HG03025 (cell line): ENCODE measurements at regions not wholly inside any gene's neighbourhood (a gene's known extent, or its start where the extent isn't known, plus 50 kb on each side); places are given as distances from the start of the nearest gene placed in this dataset.
"Not testable (repeated sequence)": the region's sequence is repeated elsewhere in the genome, so short reads cannot be mapped to it uniquely, and the experiment has no call there.

Experiments
- ATAC-seq: cut with Tn5 transposase; IDR thresholded peaks from one replicate; pipeline ENCODE4 v1.9.1; 2021; ENCODE audit warnings: mild to moderate bottlenecking, moderate library complexity; ENCODE audit not compliant: unreplicated experiment, low FRiP score

DNA sequence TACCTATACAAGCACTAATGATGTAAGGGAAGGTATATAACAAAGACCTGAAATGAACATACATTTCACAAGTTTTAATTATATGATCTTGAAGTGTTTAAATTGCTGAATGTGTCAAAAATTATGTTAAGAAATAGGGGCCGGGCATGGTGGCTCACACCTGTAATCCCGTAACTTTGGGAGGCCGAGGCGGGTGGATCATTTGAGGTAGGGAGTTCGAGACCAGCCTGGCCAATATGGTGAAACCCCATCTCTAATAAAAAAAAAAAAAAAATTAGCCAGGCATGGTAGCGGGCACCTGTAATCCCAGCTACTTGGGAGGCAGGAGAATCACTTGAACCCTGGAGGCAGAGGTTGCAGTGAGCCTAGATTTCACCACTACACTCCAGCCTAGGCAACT lies 537.4 kb upstream of the STEAP1 start:
- ATAC-seq, result not testable (repeated sequence)

DNA sequence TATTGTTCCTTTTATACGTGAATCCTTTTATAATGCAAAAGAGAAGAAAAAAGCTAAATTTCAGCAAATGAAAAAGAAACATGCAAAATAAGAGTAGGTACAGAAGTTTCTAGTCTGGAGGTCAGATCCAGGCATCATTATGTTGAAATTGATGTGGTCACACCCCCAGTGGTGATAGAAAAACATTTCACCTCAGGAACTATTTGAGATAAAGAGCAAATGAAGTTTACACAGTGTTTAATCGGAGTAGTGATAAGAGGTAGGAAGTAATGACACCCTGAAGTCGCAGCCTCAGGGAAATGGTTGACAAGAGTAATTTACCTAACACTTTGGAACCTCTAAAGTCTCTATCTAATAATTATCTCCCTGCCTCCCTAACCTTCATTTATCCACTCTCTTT lies 536.0 kb upstream of the STEAP1 start:
- no peak for ATAC-seq

DNA sequence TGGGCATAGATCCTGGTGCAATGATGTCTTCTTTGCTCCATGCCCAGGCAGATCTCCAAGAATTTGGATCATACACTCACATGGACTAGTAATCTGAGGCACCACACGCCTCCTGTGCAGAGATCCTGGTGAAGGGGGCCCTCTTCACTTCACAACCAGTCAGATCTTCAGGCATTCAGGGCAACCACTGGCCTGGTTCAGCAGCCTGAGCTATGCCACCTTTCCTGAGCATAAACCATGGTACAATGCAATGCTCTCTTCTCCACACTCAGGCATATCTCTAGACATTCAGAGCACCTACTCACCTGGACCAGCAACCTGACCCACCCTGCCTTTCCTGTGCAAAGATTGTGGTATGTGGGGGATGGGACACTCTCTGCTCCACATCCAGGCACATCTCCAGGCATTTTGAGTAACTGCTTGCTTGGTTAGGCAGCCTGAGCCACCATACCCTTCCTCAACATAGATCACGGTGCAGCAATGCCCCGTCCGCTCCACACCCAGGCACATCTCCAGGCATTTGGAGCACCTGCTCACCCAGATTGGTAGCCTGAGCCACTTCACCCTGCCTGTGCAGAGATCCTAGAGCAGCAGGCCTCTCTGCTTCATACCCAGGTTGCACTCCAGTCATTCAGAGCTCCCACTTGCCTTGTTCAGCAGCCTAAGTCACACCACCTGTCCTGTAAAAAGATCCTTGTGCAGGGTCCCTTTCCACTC lies 532.2 kb upstream of the STEAP1 start:
- no peak for ATAC-seq

- peak; percentile 96 for ATAC-seq
Observed at GRCh38 chr7:89623018-89623672, 531.1 kb upstream of the STEAP1 start.

- ATAC-seq, result not testable (repeated sequence)
Observed at GRCh38 chr7:89624155-89624554, 530.1 kb upstream of the STEAP1 start.

GRCh38 chr7:89648509-89648908 lies 505.8 kb upstream of the STEAP1 start:
- ATAC-seq, result no peak

DNA sequence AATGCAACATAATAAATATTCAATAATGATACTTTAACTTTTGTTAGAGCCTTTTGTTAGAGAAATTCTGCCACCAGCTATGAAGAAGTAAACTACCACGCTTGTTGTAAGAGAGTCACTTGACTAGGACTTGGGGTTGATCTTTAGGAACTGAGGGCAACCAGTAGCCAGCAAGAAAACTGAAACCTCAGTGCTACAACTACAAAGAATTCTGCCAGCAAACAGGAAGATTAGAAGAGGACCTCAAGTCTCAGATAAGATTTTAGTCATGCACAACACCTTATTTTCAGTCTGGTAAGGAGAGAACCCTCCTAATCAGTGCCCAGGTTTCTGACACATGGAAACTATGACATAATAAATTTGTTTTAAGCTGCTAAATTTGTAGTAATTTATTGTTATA lies 498.3 kb upstream of the STEAP1 start:
- ATAC-seq, result no peak

- no peak for ATAC-seq
Observed at GRCh38 chr7:89661876-89662275, 492.4 kb upstream of the STEAP1 start.

DNA sequence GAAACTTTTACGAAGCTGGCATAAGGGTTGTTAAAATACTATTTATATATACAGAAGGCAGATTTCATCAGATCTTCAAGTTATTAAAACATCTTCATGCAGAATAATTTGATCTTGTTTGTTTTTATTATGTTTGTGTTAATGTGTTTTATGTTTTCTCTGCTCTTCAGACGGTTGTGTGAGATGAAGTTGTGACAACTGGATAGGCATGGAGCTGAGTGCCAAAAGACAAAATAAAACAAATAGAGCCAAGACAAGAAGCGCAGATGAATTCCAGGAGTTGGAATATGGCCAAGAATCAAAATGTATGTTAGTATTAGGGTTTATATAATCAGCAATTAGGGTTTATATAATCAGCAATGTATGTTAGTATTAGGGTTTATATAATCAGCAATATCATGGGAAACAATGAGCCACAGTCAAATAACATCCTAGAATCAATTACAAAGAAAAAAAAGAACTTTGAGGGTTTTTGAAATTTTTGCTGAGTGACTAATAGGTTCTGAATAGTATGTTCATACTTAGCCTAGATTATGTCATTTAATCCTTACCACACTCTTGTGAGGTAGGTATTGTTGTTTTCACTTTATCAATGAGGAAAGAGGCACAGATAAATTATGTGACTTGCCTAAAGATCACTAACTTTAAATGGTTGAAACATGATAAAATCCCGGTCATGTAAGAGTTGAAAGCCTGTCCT lies 488.0 kb upstream of the STEAP1 start:
- ATAC-seq, result no peak

GRCh38 chr7:89680161-89680560 lies 474.1 kb upstream of the STEAP1 start:
- no peak for ATAC-seq

DNA sequence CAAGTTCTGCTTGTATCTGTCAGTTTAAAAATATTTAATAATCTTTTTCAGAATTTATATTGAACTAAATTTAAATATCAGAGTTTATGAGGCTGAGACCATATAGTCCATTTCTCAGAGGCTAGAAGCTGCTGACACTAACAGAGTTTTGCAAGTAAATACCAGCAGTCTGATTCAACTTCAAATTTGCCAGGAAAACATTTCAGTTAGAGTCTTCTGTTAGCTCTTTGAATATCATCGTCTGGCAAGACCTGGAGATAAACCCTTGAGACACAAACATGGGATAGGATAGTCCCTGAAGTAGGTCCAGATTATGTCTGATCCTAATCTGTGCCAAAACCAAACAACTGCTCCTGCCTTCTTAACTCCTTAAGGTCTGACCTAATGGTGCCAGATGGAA lies 472.8 kb upstream of the STEAP1 start:
- no peak for ATAC-seq

DNA sequence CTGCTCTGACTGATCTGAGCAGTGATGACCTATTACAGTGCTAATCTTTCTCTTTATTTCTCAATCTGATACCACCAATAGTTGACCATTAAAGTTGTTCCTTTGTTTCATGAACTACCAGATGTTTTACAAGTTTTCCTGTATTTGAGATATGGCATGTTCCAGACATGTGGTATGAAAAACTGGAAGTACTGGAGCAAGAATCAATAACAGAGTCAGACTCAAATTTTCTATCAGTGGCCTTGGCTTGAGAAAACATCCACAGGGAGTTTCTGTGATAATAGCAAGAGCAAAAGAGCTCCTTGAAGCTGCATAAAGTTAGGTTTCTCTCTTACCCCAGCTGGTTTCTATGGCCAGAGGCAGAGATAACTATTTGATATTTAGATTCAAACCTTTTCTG lies 469.0 kb upstream of the STEAP1 start:
- no peak for ATAC-seq

- ATAC-seq, result no peak
Observed at GRCh38 chr7:89687211-89687610, 467.1 kb upstream of the STEAP1 start.

DNA sequence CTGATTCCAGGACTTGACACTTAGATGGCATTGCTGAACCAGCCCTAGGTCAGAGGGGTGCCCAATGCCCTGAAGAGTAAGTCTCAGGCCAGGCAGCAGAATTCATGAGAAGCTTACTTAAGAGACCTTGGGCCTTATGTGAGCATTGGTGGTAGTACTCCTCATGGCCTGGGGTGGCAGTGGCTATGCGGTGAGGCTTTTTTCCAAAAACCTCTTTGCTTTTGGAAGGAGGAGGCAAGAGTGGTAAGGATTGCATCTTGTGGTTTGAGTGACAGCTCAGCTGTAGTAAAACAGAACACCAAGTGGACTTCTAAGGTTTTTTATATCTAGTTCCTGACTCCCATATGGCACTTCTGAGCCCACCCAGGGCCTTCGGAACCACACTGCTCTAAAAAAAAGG lies 459.0 kb upstream of the STEAP1 start:
- no peak for ATAC-seq

- ATAC-seq, result no peak
Observed at GRCh38 chr7:89714131-89714530, 440.1 kb upstream of the STEAP1 start.

- not testable (repeated sequence) for ATAC-seq
Observed at GRCh38 chr7:89718941-89719340, 435.3 kb upstream of the STEAP1 start.

DNA sequence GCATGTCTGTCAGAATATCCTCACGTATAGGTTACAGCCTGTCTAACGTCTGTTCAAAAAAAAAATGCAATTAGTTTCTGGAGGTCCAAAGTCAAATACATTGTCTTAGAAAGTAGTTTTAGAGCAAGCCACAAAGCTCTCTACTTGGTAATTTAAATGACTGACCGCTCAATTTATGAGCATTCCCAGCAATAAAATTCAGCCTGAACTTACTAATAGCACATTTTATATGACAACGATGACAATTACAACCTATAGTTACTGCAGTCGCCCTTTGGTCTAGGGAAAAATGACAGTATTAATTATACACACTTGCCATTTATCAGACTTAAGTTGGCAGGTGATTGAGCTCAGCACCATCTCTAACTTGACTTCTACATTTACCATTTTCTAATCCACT lies 425.8 kb upstream of the STEAP1 start:
- no peak for ATAC-seq

- no peak for ATAC-seq
Observed at GRCh38 chr7:89731751-89732445, 422.4 kb upstream of the STEAP1 start.

DNA sequence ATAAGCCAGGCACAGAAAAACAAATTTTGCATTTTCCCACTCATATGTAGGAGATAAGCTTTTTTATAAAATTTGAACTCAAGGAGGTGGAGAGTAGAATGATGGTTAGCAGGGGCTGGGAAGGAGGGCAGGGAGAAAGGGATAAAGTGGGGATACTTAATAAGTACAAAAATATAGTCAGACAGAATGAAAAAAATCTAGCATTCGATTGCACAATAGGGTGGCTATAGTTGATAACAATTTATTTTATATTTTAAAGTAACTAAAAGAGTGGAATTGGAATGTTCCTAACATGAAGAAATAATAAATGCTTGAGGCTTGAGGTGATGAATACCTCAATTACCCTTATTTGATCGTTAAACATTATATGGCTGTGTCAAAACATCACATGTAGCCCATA lies 415.7 kb upstream of the STEAP1 start:
- no peak for ATAC-seq

DNA sequence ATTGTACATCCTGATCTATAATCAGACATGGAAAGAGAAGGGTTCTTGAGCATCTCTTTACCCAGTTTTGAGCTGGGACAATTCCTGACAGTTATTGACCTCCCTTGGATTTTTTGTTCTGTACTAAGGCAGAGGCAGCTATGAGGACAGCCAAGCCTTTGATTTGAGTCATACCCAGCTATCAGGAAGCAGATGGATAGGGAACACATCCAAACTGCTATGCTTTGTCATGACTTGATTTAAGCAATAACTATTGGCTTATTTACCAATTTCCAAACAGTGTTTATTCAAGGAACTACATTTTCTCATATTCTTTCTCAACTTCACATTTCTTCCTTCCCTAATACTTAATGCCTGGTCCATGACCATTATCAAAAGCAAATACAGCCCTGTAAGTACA lies 396.4 kb upstream of the STEAP1 start:
- ATAC-seq, result no peak

GRCh38 chr7:89760690-89761089 lies 393.6 kb upstream of the STEAP1 start:
- ATAC-seq, result no peak
